Heart right ventricle (tissue), 16 donors: ENCODE measurements at regions not wholly inside any gene's neighbourhood (a gene's known extent, or its start where the extent isn't known, plus 50 kb on each side); places are given as distances from the start of the nearest gene placed in this dataset.
A peak's percentile ranks its signal among the peaks of the same experiment; 100 is the strongest.

Experiments used
- ATAC-seq, 8 donors: fragments of 200-7000 bp; cut with Tn5 transposase; one replicate each; pipeline ENCODE4 v1.9.1; 2020; ENCODE audit warnings: mild to moderate bottlenecking in 8 of 8, moderate library complexity in 8 of 8, moderate number of reproducible peaks in 1 of 8
- DNase-seq, 2 donors: peaks; one replicate each; pipeline ENCODE4 v3.0.0-alpha.2; 2020
- H3K27ac ChIP-seq, 10 donors: fragments of 200-600 bp; sonication (generic) in 2 of 10; one replicate each; pipeline versions ENCODE4 v1.5.0 to v1.8.0; 2020 to 2022; ENCODE audit warnings: mild to moderate bottlenecking in 3 of 10
- H3K27me3 ChIP-seq, 7 donors: fragments of 200-600 bp; one replicate each; pipeline ENCODE4 v1.8.0; 2021 to 2022; ENCODE audit warnings: mild to moderate bottlenecking in 2 of 7
- H3K36me3 ChIP-seq, 9 donors: fragments of 200-600 bp; sonication (generic) in 1 of 9; one replicate each; pipeline versions ENCODE4 v1.5.0 to v1.8.0; 2020 to 2022; ENCODE audit warnings: mild to moderate bottlenecking in 2 of 9
- H3K4me1 ChIP-seq, 9 donors: fragments of 200-600 bp; sonication (generic) in 1 of 9; one replicate each; pipeline versions ENCODE4 v1.5.0 to v1.8.0; 2020 to 2022; ENCODE audit warnings: mild to moderate bottlenecking in 4 of 9
- H3K4me3 ChIP-seq, 10 donors: fragments of 200-600 bp; sonication (generic) in 2 of 10; one replicate each; pipeline versions ENCODE4 v1.5.0 to v1.8.0; 2020 to 2022; ENCODE audit warnings: mild to moderate bottlenecking in 7 of 10, moderate library complexity in 2 of 10
- H3K9me3 ChIP-seq, 11 donors: fragments of 200-600 bp in 10 of 11; sonication (generic) in 2 of 11; one replicate each; pipeline versions ENCODE4 v1.5.0 to v1.8.0; 2013 to 2022; ENCODE audit warnings: mild to moderate bottlenecking in 2 of 11, control low read depth in 1 of 11, moderate library complexity in 1 of 11
- WGBS, 2 donors: extraction: QIAGEN DNeasy Blood & Tissue Kit; methylation state at CpG; one replicate each; pipeline ENCODE4 v1.1.7; 2013; ENCODE audit warnings: inconsistent platforms in 1 of 2; 5-methylcytosine and 5-hydroxymethylcytosine counted together
- intact Hi-C, 10 donors: fragments of 100-400 bp; cut with DNase I; formaldehyde crosslinking; loops; one replicate each; pipeline versions ENCODE4 v1.11.1 to v1.14.2; 2022
- TF ChIP-seq, protein P1 (sequence below), 9 donors: fragments of 200-600 bp; sonication (generic) in 2 of 9; IDR thresholded peaks; one replicate each; pipeline versions ENCODE4 v1.5.0 to v1.8.0; 2021 to 2022; ENCODE audit warnings: antibody characterized with exemption in 9 of 9, mild to moderate bottlenecking in 5 of 9, moderate library complexity in 1 of 9
- donor health status: Arrhythmogenic right ventricular cardiomyopathy.
- donor health status: ischemic (EF 13 %, LVEDD 7.1; RV severe dilation, severe dysfunction).
- donor health status: healthy with polysubstance abuse.
- donor health status: DM: no; HTN: yes; CAD: no.
- donor health status: DM: no; HTN: no; CAD: no.
- donor health status: ischemic (EF 25% LVEDD 6.9; RV normal size, moderate dysfunction).
- donor health status: ischemic (EF 25% LVEDD 5.7; RV mildly dilated, moderate dysfunction).
- donor health status: healthy.
- donor health status: DM: yes; HTN: yes; CAD: no.
- donor health status: Ischemic cardiomyopathy.
- donor health status: ischemic (EF 35%, LVEDD 5.7; RV mildly dilated, moderate dysfunction).
- donor health status: nonischemic (EF 11% LVEDD 7.7; RV severe dilation, severe dysfunction).
- donor health status: DM: yes; HTN: yes; CAD: no.
- donor health status: PGD.
- donor health status: ischemic (EF 29% LVEDD 5.4; RV normal size, mild dysfunction).
- donor health status: nonischemic (EF 23%, LVEDD 6.1; RV moderate dilation, normal function).

DNA sequence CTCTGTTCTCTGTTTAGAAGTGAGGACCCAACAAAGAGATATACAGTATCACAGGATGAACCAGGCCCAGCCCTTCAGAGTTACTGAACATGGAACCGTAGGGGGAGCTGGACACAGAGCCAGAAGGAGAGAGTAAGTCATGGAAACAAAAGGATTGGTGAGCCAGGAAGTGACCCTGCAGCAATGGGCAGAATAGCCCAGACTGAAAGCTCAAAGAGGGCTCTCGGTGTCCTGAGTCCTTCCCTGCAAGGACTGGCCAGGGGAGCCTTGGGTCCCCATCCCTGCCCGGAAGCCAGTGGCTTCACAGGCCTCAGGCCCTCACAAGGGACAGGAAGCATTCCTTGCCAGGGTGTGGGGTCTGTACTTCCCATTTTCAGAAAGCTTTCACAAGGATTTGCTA, 150.6 kb downstream of the SPATA19 start:
- Histone ChIP-seq H3K9me3 (peaks cover 0 to 9% (median 0%) of the 10 kb centered on the region in 11 donors), H3K27ac (no peak overlapping the region), H3K4me3 (no peak overlapping the region), H3K4me1 (peaks cover 0 to 14% (median 3%) of the 10 kb centered on the region in 9 donors), H3K36me3 (no peaks in the 10 kb centered on the region), H3K27me3 (no peaks in the 10 kb centered on the region)
- TF ChIP-seq, protein P1, sequence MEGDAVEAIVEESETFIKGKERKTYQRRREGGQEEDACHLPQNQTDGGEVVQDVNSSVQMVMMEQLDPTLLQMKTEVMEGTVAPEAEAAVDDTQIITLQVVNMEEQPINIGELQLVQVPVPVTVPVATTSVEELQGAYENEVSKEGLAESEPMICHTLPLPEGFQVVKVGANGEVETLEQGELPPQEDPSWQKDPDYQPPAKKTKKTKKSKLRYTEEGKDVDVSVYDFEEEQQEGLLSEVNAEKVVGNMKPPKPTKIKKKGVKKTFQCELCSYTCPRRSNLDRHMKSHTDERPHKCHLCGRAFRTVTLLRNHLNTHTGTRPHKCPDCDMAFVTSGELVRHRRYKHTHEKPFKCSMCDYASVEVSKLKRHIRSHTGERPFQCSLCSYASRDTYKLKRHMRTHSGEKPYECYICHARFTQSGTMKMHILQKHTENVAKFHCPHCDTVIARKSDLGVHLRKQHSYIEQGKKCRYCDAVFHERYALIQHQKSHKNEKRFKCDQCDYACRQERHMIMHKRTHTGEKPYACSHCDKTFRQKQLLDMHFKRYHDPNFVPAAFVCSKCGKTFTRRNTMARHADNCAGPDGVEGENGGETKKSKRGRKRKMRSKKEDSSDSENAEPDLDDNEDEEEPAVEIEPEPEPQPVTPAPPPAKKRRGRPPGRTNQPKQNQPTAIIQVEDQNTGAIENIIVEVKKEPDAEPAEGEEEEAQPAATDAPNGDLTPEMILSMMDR (IDR thresholded peaks at IDR 0.05), result no peak
- ATAC-seq (no peak), DNase-seq (no peak)
- 76 to 84% methylated on average over 3 of the region's 3 CpGs for WGBS, 2 donors
- intact Hi-C loops, result loop anchor here in 1 of 10 donors (10.0 kb wide), 1 partner anchor 120 kb away; no protein-coding TSS in a partner anchor

DNA sequence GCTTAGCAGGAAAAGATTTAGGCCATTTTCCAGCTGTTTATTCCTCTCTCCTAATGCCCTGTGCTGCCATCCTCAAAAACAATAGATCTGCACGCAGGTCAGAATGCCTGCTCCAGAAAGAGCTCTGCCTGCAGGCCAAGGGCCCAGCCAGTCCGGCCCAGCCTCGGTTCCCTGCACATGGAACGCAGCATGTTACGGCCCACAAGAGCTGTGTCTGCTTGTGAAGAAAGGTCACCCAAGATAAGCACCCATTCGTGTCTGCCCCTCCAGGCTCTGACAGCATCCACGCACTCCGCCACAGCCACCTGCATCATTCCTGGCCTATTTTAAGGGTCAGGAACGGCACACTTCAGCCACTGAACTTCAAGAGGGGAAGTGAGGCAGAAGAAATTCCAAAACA, 152.2 kb downstream of the SPATA19 start:
- peak overlapping the region in 1 of 10 donors; percentile 6 for H3K27ac ChIP-seq
- DNase-seq, result peak in 1 of 2 donors; percentile 30

DNA sequence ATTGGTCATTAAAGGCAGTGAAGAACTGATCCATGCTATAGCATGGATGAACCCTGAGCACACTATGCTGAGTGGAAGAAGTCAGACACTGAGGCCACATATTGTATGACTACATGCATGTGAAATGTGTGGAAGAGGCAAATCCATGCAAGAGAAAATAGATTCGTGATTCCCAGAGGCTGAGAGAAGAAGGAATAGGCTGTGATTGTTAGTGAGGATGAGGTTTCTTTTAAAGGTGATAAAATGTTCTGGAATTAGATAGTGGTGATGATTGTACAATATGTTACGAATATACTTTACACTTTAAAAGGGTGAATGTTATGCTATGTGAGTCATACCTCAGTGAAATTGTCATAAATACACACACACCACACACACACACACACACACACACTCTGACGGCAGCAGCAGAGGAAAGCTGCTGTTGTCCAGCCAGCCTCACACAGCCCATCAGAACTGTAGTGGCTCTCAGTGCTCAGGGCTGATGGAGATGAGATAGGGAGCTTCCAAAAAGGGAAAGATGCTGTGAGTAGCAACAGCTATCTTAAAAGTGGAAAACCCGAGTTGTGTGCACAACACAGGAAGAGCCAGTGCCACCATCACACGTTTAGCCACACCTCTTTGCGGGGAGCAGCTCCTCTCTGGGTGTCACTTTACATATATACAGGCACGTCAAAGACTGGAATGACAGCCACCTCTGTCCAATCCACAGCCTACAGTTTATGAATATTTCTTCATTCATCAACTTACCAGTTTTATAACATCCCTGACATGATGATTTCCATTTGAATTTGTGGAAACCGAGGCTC, 153.0 kb downstream of the SPATA19 start:
- intact Hi-C loops, result loop anchor here in 1 of 10 donors (10.0 kb wide), 1 partner anchor 122 kb away; no protein-coding TSS in a partner anchor
- 50 to 55% methylated on average over 8 of the region's 8 CpGs for WGBS, 2 donors
- TF ChIP-seq, protein P1 (IDR thresholded peaks at IDR 0.05), result no peak
- DNase-seq, result no peak
- Histone ChIP-seq H3K9me3 (peaks cover 0 to 9% (median 0%) of the 10 kb centered on the region in 11 donors), H3K4me1 (peaks cover 0 to 6% (median 0%) of the 10 kb centered on the region in 9 donors), H3K27ac (no peak overlapping the region), H3K27me3 (no peaks in the 10 kb centered on the region), H3K4me3 (no peak overlapping the region), H3K36me3 (no peaks in the 10 kb centered on the region)
- peak in 1 of 8 donors; percentile 51 for ATAC-seq

More for the DNA sequence above, 152.2 kb downstream of the SPATA19 start:
- Histone ChIP-seq H3K4me3 (no peak overlapping the region), H3K27me3 (no peaks in the 10 kb centered on the region), H3K4me1 (peaks cover 0 to 8% (median 3%) of the 10 kb centered on the region in 9 donors), H3K36me3 (no peaks in the 10 kb centered on the region), H3K9me3 (peaks cover 0 to 9% (median 0%) of the 10 kb centered on the region in 11 donors)
- 57 to 58% methylated on average over 9 of the region's 9 CpGs for WGBS, 2 donors
- TF ChIP-seq, protein P1 (IDR thresholded peaks at IDR 0.05), result no peak
- intact Hi-C loops, result loop anchor here in 1 of 10 donors (10.0 kb wide), 1 partner anchor 122 kb away; no protein-coding TSS in a partner anchor
- ATAC-seq, result peak in 5 of 8 donors; percentile 19 to 86 (median 47)

DNA sequence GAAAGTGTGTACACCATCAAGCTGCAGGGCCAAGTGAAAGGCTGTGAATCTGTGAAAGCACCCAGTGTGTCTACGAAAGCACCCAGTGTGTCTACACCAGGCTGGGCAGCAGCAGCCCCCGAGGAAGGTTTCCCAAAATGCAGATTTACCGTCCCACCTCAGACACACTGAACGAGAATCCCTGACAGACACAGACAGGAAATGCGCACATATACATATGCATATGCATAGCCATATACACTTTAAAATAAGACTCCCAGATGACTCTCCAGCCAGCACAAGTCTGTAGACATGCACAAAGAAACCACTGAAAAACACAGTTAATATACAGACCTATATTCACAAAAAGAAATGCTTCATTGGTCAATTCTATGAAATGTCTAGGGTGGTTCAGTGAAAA, 155.5 kb upstream of the OPCML start:
- TF ChIP-seq, protein P1 (IDR thresholded peaks at IDR 0.05), result no peak
- Histone ChIP-seq H3K4me1 (peaks cover 0 to 9% (median 0%) of the 10 kb centered on the region in 9 donors), H3K36me3 (no peaks in the 10 kb centered on the region), H3K4me3 (no peak overlapping the region), H3K27ac (no peak overlapping the region), H3K9me3 (no peaks in the 10 kb centered on the region), H3K27me3 (peaks cover 0 to 14% (median 3%) of the 10 kb centered on the region in 7 donors)
- DNase-seq (no peak), ATAC-seq (no peak)
- 79 to 84% methylated on average over 5 of the region's 5 CpGs for WGBS, 2 donors
- intact Hi-C loops, result no loop called here
